NCI-H2107 treated with DMSO at 0.1 percent for 48 hours (cell line): ENCODE measurements at regions not wholly inside any gene's neighbourhood (a gene's known extent, or its start where the extent isn't known, plus 50 kb on each side); places are given as distances from the start of the nearest gene placed in this dataset.

Source experiments
- DNase-seq: peaks from one replicate; lab custom pipeline; 2025; ENCODE audit not compliant: unreplicated experiment; lab: John Stamatoyannopoulos, UW

DNA sequence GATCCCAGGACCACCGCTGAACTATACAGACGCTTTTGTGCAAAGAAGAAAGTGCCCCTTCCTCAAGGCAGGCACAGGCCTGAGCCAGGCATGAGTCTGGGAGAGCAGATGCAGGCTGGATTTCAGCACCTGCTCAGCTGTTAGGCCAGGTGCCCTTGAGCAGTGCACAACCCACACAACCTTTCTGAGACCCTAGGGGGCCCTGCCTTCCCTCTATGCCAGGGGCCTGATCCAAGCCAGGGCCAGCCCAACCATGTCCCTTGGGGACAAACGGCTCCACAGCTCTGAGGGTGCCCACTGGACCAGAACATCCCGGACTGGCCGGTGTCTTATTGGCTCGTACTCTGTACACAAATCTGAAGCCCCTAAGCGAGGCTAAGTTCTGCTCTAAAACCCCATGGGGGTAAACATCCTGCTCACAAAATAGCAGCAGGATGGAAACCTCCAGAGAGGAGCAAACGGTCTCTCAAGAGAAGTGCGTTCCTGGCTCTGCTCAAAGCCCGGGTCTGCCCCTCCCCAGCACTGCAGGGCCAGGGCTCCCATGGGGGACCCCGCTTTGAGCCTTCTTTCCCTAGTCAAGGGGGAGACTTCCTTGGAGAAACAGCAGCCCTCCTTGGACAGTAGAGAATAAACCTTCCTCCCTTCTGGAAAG, 275.1 kb downstream of the NPHP4 start:
- no peak for DNase-seq

GRCh38 chr1:5716126-5716525, 276.1 kb downstream of the NPHP4 start:
- no peak for DNase-seq

DNA sequence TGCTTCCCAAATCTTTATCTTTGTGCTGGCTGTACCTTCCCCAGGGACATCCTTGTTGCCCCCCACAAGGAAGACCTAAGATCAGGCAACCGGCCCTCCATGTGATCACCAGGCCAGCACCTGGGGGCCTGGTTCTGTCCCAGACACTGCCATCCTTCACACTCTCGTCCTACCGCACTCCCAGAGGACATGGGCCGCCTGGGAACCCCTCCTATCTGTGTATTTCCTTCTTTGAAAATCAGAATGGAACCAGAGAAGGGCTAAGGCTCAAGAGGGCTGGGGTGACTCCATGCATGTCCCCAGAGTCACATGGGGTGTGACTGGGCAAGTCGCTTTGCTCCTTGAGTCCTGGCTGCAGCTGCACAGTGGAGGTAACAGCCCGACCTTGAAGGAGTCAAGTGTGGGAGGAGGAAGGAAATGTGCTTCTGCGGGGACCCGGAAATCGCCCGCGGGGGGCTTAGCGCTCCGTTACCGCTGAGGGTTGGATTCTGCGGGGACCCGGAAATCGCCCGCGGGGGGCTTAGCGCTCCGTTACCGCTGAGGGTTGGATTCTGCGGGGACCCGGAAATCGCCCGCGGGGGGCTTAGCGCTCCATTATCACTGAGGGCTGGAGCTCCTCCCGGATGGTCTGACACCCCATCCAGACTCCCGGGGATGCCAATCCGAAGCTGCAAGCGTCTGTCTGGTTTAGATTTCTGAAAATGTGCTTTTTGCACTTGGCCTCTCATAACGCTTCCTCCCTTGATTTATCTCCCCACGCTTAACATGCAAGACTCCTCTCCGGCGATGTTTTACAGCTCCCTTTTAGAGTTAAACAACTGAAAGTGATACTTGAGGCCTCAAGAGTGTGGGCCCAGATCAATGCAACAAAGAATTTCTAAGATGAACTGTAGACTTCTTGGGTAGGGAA, 278.9 kb downstream of the NPHP4 start:
- DNase-seq: no peak

GRCh38 chr1:5711956-5712645, 280.1 kb downstream of the NPHP4 start:
- no peak for DNase-seq

DNA sequence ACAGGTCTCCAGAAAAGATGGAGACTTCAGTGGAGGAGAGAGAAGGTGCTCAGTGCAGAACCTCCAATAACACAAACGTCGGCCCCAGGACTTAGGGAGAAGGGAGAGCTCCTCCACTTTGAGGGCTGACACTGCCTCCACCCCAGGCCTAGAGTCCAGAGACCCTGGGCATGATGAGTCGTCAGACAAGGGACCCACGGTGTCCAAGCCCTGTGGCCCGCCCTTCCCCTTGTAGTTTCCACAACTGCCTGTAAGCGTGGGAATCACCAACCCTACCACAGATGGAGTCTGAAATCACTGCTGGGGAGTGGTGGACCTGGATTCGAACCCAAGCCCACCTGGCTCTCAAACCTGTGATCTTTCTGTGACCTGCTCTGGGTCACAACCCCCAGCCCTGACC, 281.1 kb downstream of the NPHP4 start:
- DNase-seq: no peak

- no peak for DNase-seq
These were observed 282.2 kb downstream of the NPHP4 start for GRCh38 chr1:5709976-5710375.

- DNase-seq: no peak
These were observed 282.7 kb downstream of the NPHP4 start for GRCh38 chr1:5709461-5709975.

DNA sequence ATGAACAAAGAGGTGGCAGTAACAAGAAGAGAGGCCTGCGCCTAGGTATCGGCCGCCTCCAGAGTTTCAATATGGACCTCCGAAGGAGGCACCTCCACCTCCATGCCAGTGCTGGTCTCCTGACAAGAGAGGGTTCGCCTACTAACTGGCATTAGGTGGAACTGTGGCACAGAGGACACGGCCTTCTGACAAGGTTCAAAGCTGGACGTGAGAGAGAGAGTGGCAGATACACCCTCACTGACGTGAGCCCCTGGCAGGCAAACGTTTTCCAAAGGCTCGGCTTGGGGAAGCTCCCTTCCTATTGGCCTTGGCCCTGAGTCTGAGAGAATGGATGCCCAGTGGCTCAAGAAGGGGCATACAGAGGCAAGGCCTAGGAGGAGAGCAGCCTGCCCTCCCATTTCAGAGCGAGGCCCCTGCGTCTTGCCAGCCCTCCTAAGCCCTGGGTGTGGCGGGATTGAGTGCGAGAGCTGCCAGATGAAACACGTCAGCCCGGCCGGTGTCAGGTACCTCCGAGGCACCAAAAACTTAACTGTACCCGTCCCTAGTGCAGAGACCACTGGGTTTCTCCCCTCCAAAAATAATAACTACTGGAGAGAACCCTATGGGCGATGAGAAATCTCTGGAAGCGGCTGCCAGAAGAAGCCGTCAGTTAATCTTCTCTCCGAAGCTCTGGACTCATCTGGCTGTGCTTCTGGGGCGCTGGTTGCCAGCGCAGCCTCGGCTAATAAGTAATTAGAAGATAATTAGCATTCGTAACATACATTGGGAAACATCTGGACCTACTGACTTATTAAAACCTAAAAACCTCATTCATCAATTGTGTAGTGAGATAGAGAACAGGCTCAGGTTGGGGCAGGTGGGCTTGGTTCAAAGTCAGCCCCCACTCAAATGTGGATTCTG, 283.6 kb downstream of the NPHP4 start:
- DNase-seq: no peak

DNA sequence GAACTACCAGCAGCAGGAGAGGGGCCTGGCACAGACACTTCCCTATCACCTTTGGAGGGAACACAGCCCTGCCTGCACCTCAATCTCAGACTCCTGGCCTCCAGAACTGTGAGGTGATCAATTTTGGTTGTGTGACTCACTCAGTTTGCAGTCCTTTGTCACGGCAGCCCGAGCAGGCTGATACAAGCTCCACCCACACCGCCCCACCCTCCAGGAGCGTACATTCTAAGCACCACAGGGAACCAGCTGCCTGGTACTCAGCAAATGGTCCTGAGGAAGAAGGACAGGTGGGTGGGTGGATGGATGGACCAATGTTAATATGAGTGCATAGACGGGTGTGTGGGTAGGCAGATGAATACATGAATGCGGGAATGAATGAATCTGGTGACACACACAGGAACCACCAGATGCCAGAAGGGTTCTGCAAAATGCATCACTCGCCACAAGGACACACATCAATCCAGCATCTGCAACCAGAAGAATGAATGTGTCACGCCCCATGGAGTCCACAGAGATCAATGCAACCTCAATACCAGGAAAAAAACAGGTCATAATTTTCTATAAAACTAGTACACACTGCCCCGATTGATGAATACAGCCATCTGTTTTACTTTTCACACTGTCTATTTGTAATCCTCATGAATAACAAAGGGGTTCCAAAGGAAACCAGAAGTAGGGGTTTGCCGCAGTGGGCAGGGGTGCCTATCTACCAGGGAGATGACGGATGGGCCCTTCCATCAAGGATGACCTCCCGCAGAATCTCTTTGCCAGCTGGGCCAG, 284.5 kb downstream of the NPHP4 start:
- DNase-seq: no peak

- no peak for DNase-seq
These were observed 286.0 kb downstream of the NPHP4 start for GRCh38 chr1:5706239-5706638.

DNA sequence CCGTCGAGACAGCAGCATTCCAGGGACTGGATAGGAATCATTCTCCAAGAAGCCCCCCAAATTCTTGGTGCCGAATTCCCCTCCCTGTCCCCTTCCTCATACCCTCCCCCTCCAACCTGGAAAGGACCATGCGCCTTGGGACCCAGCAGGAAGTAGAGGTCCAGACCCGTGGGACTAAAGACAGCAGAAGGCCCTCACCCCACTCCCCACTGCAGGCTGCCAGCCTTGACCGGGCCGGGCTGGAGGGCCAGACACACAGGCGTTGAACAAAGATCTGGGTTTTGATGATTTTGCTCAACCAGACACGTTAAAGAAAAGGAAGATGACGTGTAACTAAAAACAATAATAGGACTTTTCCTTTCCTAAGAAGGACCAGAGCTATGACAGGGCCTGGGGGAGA, 286.5 kb downstream of the NPHP4 start:
- no peak for DNase-seq

- no peak for DNase-seq
These were observed 287.4 kb downstream of the NPHP4 start for GRCh38 chr1:5704561-5705514.

- no peak for DNase-seq
These were observed 290.6 kb downstream of the NPHP4 start for GRCh38 chr1:5701642-5702041.

DNA sequence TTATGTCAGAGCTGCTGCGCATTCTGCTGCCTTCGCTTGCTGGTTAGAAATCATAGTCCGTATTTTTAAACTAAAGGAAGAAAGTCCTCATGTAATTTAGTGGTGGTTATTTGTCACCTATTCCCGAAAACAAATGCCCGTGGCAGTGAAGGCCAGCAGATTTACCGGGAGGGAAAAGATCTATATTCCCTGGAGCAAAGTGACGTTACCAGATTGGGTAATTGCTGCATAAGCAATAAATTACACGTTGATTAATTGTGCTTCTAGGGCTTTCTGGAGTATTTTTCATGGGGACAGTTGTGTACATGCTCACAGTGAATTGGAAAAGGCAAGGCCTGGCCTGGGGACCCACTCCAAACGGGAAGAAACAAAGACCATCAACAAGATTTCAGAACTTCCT, 298.7 kb downstream of the NPHP4 start:
- DNase-seq: no peak

DNA sequence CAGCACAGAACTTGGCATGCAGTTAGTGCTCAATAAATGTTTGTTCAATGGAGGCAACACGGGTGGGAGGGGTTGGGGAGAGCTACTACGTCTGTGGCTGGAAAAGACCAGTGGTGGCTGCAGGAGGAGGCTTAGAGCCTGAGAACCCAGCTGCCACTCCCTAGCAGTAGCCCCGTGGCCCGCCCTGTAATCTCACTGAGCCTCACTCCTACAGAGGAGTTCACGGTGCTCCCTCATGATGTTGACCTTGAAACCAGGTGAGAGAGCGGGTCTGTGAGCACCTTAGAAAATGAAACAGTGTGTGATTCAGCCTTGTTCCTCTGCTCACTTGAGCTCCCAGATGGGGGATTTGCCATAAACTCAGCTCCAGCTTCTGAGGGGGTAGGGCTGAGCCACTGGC, 299.6 kb downstream of the NPHP4 start:
- DNase-seq: no peak

DNA sequence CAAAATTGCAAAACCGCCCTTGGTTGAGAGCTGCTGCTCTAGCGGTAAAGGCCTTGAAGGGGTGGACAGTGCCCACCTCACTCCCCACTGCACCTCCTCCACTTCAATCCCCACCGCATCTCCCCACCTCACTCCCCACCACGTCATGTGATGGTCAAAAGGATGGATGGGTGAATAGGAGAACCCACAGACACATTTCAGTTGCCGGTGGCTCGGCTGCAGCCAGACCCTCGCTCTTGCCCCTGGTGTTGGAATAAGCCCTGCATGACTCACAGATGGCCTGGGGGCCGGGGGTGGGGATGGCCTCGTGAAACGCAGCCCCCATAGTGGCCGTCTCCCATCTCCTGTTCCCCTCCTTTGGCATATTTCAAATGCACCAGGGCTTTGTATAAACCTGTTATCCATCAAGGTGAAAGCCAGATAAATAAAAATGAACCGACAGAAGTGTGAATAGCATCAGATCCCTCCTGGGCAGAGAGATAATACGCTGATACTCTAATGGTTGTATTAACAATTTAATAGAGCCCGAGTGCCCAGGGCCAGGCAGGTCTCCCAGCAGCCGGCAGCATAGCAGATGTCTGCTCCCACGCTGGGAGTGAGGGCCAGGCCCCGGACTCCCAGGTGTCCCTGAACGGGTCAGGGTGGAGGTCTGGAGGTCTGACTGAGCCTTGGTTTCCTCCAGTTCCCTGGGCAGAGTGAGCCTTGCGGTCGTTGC, 300.3 kb downstream of the NPHP4 start:
- no peak for DNase-seq

DNA sequence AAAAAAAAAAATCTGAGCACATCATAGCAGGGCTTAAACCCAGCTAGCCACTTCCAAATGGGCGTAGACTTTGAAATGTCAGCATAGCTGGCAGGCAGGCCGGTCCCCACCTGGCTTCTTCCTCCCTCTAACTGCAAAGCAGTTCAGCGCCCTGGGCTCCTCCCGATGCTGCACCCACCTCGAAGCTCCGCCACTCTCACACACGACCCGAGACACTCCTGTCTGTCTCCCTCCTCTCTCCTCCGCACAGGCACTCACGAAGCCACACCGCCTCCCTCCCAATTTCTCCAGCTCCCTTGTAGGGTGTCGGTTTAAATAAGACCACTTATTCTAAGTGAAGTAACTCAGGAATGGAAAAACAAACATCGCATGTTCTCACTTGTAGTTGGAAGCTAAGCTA, 301.3 kb downstream of the NPHP4 start:
- no peak for DNase-seq

- no peak for DNase-seq
These were observed 301.9 kb downstream of the NPHP4 start for GRCh38 chr1:5690291-5690690.
